ENCODE measurements at regions not wholly inside any gene's neighbourhood (a gene's known extent, or its start where the extent isn't known, plus 50 kb on each side); places are given as distances from the start of the nearest gene placed in this dataset.

DNA sequence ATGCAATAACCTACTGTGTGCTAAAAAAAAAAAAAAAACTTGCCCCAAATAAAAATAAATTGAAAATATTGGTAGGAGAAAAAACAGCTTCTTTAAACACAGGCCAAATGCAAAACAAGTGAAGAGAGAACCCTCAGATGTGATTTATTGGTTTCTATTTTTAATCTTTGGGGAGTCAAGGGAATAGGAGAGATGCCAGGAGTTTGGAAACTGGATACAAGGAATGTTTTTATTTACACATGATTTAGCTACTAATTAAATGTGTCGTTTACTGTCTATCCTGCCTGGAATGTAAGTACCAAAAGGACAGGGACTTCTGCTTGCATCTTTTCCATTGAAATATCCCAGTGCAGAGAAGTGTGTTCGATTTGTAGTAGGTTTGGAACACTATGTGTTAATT lies 810.7 kb downstream of the MAFB start:
- no peak overlapping the region for H3K4me3 ChIP-seq (ENCODE audit: low read depth, low read length)
- TF ChIP-seq, protein P1, sequence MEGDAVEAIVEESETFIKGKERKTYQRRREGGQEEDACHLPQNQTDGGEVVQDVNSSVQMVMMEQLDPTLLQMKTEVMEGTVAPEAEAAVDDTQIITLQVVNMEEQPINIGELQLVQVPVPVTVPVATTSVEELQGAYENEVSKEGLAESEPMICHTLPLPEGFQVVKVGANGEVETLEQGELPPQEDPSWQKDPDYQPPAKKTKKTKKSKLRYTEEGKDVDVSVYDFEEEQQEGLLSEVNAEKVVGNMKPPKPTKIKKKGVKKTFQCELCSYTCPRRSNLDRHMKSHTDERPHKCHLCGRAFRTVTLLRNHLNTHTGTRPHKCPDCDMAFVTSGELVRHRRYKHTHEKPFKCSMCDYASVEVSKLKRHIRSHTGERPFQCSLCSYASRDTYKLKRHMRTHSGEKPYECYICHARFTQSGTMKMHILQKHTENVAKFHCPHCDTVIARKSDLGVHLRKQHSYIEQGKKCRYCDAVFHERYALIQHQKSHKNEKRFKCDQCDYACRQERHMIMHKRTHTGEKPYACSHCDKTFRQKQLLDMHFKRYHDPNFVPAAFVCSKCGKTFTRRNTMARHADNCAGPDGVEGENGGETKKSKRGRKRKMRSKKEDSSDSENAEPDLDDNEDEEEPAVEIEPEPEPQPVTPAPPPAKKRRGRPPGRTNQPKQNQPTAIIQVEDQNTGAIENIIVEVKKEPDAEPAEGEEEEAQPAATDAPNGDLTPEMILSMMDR (IDR thresholded peaks at IDR 0.05; ENCODE audit: low read depth, low read length, missing control alignments), result no peak
- in situ Hi-C loops (cut with HindIII; ENCODE audit: low sequenced_read_pairs), result no loop called here
- no peak for DNase-seq (ENCODE audit: low read depth)

GRCh38 chr20:39877788-39878187 lies 811.2 kb downstream of the MAFB start:
- H3K4me3 ChIP-seq (ENCODE audit: low read depth, low read length), result no peak overlapping the region
- no peak for DNase-seq (ENCODE audit: low read depth)
- TF ChIP-seq, protein P1 (IDR thresholded peaks at IDR 0.05; ENCODE audit: low read depth, low read length, missing control alignments), result no peak
- in situ Hi-C loops (cut with HindIII; ENCODE audit: low sequenced_read_pairs), result no loop called here

DNA sequence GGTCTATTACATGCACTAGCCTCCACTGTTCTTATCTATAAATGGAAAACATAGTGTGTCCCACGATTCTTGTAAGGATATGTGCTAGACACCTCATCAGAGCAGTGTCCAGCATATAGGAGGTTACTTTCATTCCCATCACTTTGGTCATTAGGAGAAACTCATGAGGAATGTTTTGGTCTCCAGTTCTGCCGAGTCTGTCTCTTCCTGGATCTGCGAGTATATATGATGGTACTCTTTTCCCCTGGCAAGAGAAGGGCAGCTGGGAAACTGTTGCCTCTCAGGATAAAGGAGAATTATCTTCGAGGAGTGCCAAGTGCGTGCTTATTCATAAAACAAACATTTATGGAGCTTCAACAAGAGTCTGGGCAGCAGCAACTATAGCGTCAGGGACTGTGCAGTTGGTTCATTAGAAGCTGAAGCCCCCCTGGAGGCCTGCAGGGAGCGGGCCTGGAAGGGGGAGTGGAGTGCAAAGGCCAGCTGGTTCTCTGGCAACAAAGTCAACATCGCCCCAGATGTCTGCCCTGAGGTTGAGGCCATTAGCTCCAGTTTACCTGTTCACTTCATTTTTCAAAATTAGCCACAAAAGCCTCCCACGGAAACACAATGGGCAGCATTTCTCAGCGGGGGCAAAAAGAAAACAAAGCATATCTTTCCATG lies 811.9 kb downstream of the MAFB start:
- no peak overlapping the region for H3K4me3 ChIP-seq (ENCODE audit: low read depth, low read length)
- DNase-seq (ENCODE audit: low read depth), result no peak
- in situ Hi-C loops (cut with HindIII; ENCODE audit: low sequenced_read_pairs), result no loop called here
- TF ChIP-seq, protein P1 (IDR thresholded peaks at IDR 0.05; ENCODE audit: low read depth, low read length, missing control alignments), result no peak

- in situ Hi-C loops (cut with HindIII; ENCODE audit: low sequenced_read_pairs), result no loop called here
- DNase-seq (ENCODE audit: low read depth), result no peak
- H3K4me3 ChIP-seq (ENCODE audit: low read depth, low read length), result no peak overlapping the region
- TF ChIP-seq, protein P1 (IDR thresholded peaks at IDR 0.05; ENCODE audit: low read depth, low read length, missing control alignments), result no peak
These were observed 813.4 kb downstream of the MAFB start for GRCh38 chr20:39875492-39876110.

DNA sequence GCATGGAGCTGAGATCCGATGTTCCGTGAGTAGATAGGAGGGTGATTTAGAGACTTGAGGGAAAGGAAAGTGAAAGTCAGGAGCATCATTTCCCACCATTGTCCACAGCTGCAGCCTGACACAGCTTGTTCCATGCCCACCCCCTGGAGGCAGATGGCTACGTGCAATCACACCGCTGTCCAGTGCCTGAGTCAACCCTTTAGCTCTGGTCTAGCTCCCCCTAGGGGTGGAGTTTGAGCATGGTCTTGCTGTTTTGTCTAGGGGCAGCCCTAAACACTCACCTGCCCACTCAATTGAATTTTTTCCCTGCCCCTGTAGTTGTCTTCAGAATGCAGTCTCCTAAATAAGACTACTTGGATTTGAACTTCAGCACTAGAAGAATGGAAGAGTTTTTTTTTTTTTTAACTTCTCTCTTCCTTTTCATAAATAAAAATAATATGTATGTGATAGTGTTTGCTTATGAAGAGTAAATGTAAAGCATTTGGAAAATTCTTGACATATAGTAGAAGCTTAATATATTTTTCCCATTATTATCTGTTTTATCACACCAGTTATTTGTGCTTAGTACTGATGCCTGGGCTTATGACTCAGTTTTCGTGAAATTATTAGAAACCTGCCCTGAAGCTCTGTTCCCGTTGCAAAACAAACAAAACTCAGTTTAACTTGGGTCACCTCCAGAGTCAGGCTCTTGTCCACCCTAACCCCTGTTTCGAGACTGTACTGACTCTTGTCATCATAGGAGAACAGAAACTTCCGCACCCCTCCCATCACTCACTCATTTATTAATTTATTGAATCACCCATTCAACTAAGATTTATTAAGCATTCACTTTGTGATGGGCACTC lies 814.8 kb downstream of the MAFB start:
- TF ChIP-seq, protein P1 (IDR thresholded peaks at IDR 0.05; ENCODE audit: low read depth, low read length, missing control alignments), result peak; percentile 79
- in situ Hi-C loops (cut with HindIII; ENCODE audit: low sequenced_read_pairs), result no loop called here
- no peak overlapping the region for H3K4me3 ChIP-seq (ENCODE audit: low read depth, low read length)
- DNase-seq (ENCODE audit: low read depth), result peak; percentile 52

GRCh38 chr20:39873286-39873685 lies 815.8 kb downstream of the MAFB start:
- TF ChIP-seq, protein P1 (IDR thresholded peaks at IDR 0.05; ENCODE audit: low read depth, low read length, missing control alignments), result no peak
- in situ Hi-C loops (cut with HindIII; ENCODE audit: low sequenced_read_pairs), result no loop called here

More at GRCh38 chr20:39873286-39873685, 815.8 kb downstream of the MAFB start:
- H3K4me3 ChIP-seq (ENCODE audit: low read depth, low read length), result no peak overlapping the region
- no peak for DNase-seq (ENCODE audit: low read depth)
